ENCODE measurements at regions not wholly inside any gene's neighbourhood (a gene's known extent, or its start where the extent isn't known, plus 50 kb on each side); places are given as distances from the start of the nearest gene placed in this dataset.

DNA sequence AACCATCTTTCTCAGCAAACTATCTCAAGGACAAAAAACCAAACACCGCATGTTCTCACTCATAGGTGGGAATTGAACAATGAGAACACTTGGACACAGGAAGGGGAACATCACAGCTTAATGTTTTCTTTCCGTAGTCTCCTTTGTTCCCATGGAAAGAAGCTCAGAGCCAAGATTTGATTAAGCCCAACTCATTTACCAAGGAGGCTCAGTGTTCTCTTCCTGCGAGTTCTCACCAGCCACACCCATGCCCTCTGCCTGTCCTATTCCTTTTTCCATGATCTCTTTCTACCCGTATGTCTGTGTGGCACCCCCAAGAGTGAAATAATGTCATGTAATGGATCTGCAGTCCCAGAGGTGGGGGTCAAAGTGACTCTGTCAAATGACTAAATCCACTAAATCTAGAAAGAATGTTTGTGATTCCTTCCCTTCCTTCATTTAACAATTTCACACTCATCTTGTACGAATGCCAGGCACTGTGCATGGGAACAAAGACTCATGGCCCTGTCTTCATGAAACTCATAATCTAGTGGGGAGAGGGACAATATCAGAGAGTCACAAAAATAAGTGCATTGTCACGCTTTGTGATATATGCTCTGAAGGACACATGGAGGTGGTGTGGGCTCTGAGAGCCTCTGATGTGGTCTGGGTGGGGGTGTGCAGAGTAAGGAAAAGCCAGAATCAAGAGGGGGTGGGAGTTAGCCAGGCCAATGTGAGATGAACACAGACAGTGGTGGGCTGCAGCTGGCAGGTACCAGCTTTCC lies 292.1 kb downstream of the CDC5L start:
- no peaks in the 10 kb centered on the region for H3K27me3 ChIP-seq (ENCODE audit: control insufficient read depth, insufficient read depth, low read length)
- DNase-seq (ENCODE audit: low read depth, low spot score) (no peak), ATAC-seq (no peak)
- POLR2A ChIA-PET, result no interaction called here
- peaks cover 1% of the 10 kb centered on the region for H3K4me1 ChIP-seq (ENCODE audit: control insufficient read depth, insufficient read depth, low read length)
- CTCF ChIA-PET, result no interaction called here
- no peaks in the 10 kb centered on the region for H3K36me3 ChIP-seq (ENCODE audit: control insufficient read depth, insufficient read depth, low read length)
- intact Hi-C loops (cut with micrococcal nuclease; ENCODE audit: unreplicated experiment) (no loop called here), in situ Hi-C loops (cut with HindIII; ENCODE audit: low pct_unique_long_range_greater_than_20kb, low sequenced_read_pairs) (no loop called here)
- no peak overlapping the region for H3K4me3 ChIP-seq (ENCODE audit: low read depth in 2 of 2, low read length in 2 of 2)
- no peak for TF ChIP-seq POLR2AphosphoS5 (IDR thresholded peaks at IDR 0.05; ENCODE audit: low read depth, low read length)
- TF ChIP-seq, protein P1, sequence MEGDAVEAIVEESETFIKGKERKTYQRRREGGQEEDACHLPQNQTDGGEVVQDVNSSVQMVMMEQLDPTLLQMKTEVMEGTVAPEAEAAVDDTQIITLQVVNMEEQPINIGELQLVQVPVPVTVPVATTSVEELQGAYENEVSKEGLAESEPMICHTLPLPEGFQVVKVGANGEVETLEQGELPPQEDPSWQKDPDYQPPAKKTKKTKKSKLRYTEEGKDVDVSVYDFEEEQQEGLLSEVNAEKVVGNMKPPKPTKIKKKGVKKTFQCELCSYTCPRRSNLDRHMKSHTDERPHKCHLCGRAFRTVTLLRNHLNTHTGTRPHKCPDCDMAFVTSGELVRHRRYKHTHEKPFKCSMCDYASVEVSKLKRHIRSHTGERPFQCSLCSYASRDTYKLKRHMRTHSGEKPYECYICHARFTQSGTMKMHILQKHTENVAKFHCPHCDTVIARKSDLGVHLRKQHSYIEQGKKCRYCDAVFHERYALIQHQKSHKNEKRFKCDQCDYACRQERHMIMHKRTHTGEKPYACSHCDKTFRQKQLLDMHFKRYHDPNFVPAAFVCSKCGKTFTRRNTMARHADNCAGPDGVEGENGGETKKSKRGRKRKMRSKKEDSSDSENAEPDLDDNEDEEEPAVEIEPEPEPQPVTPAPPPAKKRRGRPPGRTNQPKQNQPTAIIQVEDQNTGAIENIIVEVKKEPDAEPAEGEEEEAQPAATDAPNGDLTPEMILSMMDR (IDR thresholded peaks at IDR 0.05), result no peak
- TF ChIP-seq TCF7L2 (IDR thresholded peaks at IDR 0.05; ENCODE audit: low read depth, low read length), result no peak
- TF ChIP-seq SIN3A (IDR thresholded peaks at IDR 0.05; ENCODE audit: borderline replicate concordance, insufficient read depth, low read depth, low read length), result no peak
- TF ChIP-seq, protein P2, sequence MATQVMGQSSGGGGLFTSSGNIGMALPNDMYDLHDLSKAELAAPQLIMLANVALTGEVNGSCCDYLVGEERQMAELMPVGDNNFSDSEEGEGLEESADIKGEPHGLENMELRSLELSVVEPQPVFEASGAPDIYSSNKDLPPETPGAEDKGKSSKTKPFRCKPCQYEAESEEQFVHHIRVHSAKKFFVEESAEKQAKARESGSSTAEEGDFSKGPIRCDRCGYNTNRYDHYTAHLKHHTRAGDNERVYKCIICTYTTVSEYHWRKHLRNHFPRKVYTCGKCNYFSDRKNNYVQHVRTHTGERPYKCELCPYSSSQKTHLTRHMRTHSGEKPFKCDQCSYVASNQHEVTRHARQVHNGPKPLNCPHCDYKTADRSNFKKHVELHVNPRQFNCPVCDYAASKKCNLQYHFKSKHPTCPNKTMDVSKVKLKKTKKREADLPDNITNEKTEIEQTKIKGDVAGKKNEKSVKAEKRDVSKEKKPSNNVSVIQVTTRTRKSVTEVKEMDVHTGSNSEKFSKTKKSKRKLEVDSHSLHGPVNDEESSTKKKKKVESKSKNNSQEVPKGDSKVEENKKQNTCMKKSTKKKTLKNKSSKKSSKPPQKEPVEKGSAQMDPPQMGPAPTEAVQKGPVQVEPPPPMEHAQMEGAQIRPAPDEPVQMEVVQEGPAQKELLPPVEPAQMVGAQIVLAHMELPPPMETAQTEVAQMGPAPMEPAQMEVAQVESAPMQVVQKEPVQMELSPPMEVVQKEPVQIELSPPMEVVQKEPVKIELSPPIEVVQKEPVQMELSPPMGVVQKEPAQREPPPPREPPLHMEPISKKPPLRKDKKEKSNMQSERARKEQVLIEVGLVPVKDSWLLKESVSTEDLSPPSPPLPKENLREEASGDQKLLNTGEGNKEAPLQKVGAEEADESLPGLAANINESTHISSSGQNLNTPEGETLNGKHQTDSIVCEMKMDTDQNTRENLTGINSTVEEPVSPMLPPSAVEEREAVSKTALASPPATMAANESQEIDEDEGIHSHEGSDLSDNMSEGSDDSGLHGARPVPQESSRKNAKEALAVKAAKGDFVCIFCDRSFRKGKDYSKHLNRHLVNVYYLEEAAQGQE (IDR thresholded peaks at IDR 0.05; ENCODE audit: insufficient read depth in 1 of 2, low read depth in 2 of 2, low read length in 1 of 2), result no peak
- BruUV-seq (replicated peaks), result no TSS peak
- H3K27ac ChIP-seq (ENCODE audit: low read length), result no peak overlapping the region
- H3K9me3 ChIP-seq (ENCODE audit: control insufficient read depth, insufficient read depth, low read depth, low read length), result no peaks in the 10 kb centered on the region

DNA sequence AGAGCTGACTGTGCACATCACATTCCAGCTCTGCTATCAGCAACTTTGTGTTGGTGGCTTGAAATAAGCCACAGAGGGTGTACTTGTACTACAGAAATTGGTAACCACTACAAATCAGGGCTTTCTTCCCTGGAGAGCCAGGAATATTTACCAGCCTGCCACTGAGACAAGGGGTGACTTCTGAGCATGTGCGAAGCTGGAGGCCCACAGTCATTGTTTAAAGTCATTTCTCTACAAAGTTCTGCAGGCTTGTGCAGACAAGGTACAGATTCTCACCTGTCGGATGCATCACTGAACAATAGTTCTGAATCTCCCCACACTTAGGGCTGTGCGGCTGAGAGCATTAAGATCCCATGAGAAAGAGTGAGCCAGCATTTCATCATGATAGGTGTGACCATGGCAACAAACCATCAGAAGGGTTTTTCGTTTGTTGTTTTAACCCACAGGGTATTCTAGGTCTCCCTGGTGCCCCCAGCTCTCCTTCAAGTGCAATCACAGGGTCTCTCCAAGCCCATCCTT lies 292.8 kb downstream of the CDC5L start:
- Histone ChIP-seq H3K27ac (ENCODE audit: low read length) (no peak overlapping the region), H3K9me3 (ENCODE audit: control insufficient read depth, insufficient read depth, low read depth, low read length) (no peaks in the 10 kb centered on the region), H3K36me3 (ENCODE audit: control insufficient read depth, insufficient read depth, low read length) (no peaks in the 10 kb centered on the region), H3K4me1 (ENCODE audit: control insufficient read depth, insufficient read depth, low read length) (no peaks in the 10 kb centered on the region), H3K4me3 (ENCODE audit: low read depth in 2 of 2, low read length in 2 of 2) (no peak overlapping the region), H3K27me3 (ENCODE audit: control insufficient read depth, insufficient read depth, low read length) (no peaks in the 10 kb centered on the region)
- no TSS peak for BruUV-seq (replicated peaks)
- in situ Hi-C loops (cut with HindIII; ENCODE audit: low pct_unique_long_range_greater_than_20kb, low sequenced_read_pairs), result no loop called here
- intact Hi-C loops (cut with micrococcal nuclease; ENCODE audit: unreplicated experiment), result no loop called here
- TF ChIP-seq, protein P2 (IDR thresholded peaks at IDR 0.05; ENCODE audit: insufficient read depth in 1 of 2, low read depth in 2 of 2, low read length in 1 of 2), result no peak
- TF ChIP-seq, protein P1 (IDR thresholded peaks at IDR 0.05), result no peak
- TF ChIP-seq POLR2AphosphoS5 (IDR thresholded peaks at IDR 0.05; ENCODE audit: low read depth, low read length) (no peak), SIN3A (IDR thresholded peaks at IDR 0.05; ENCODE audit: borderline replicate concordance, insufficient read depth, low read depth, low read length) (no peak), TCF7L2 (IDR thresholded peaks at IDR 0.05; ENCODE audit: low read depth, low read length) (no peak)
- ATAC-seq (no peak), DNase-seq (ENCODE audit: low read depth, low spot score) (no peak)
- ChIA-PET POLR2A (no interaction called here), CTCF (no interaction called here)
